ENCODE measurements at regions not wholly inside any gene's neighbourhood (a gene's known extent, or its start where the extent isn't known, plus 50 kb on each side); places are given as distances from the start of the nearest gene placed in this dataset.

- H3K4me3 ChIP-seq: no peak overlapping the region
- no peak overlapping the region for H3K27ac ChIP-seq
- TF ChIP-seq CTCF (IDR thresholded peaks at IDR 0.05): no peak
- H3K9me3 ChIP-seq: no peaks in the 10 kb centered on the region
- ATAC-seq (no peak), DNase-seq (no peak)
- no peaks in the 10 kb centered on the region for H3K27me3 ChIP-seq
- H3K36me3 ChIP-seq: no peaks in the 10 kb centered on the region
- H3K4me1 ChIP-seq: no peaks in the 10 kb centered on the region
- intact Hi-C loops (cut with DNase I): no loop called here
Measured at GRCh38 chr15:92336419-92336987, 57.2 kb upstream of the ST8SIA2 start.

- intact Hi-C loops (cut with DNase I): no loop called here
- DNase-seq: no peak
Measured at GRCh38 chr15:92339361-92339760, 54.3 kb upstream of the ST8SIA2 start.

More at GRCh38 chr15:92339361-92339760, 54.3 kb upstream of the ST8SIA2 start:
- no peaks in the 10 kb centered on the region for H3K36me3 ChIP-seq
- no peaks in the 10 kb centered on the region for H3K9me3 ChIP-seq
- H3K4me1 ChIP-seq: no peaks in the 10 kb centered on the region
- no peaks in the 10 kb centered on the region for H3K27me3 ChIP-seq
- no peak overlapping the region for H3K4me3 ChIP-seq
- ATAC-seq: no peak
- H3K27ac ChIP-seq: no peak overlapping the region
- no peak for TF ChIP-seq CTCF (IDR thresholded peaks at IDR 0.05)

All from upper lobe of right lung (tissue), 1 donor.